Stimulated activated naive CD8-positive, alpha-beta T cell treated with anti-CD3 and anti-CD28 coated beads, Interleukin-15, Interleukin-2, amounts not matched to agents 100 ng/mL and 50 ng/mL, for 24 hours (primary cell): ENCODE measurements at regions not wholly inside any gene's neighbourhood (a gene's known extent, or its start where the extent isn't known, plus 50 kb on each side); places are given as distances from the start of the nearest gene placed in this dataset.

Source experiments
- H3K27ac Mint-ChIP-seq: one replicate; pipeline ENCODE4 v1.8.0; 2021; ENCODE audit warnings: mild to moderate bottlenecking, mixed read lengths
- H3K27me3 Mint-ChIP-seq: one replicate; pipeline ENCODE4 v1.8.0; 2021; ENCODE audit warnings: mixed read lengths
- H3K36me3 Mint-ChIP-seq: one replicate; pipeline ENCODE4 v1.8.0; 2021; ENCODE audit warnings: low read depth, mixed read lengths
- H3K4me1 Mint-ChIP-seq: one replicate; pipeline ENCODE4 v1.8.0; 2021; ENCODE audit warnings: low read depth, mixed read lengths
- H3K4me3 Mint-ChIP-seq: one replicate; pipeline ENCODE4 v1.8.0; 2021; ENCODE audit warnings: mild to moderate bottlenecking, mixed read lengths
- H3K9me3 Mint-ChIP-seq: one replicate; pipeline ENCODE4 v1.8.0; 2021; ENCODE audit warnings: mixed read lengths

DNA sequence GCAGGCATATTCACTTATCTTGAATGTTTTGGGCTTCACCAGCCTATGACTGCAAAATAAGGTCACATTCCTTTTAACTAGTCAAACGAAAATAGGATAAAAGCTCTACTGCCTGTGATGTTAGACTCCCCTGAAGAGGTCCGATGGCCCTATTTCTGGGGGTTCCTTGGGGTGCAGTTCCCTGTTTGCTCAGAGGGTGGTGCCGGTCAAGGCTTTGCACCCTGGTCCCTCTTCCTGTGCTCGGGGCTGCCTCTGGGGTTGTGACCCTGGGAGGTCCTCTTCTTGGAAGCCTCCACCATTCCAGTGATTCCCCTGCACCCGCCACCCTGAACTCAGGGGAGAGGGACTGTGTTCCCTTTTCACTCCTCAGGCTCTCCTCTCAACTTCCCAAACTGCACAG is 86.7 kb upstream of the ANKRD34C start:
- Mint-ChIP-seq H3K27me3 (peaks cover 32% of the 10 kb centered on the region), H3K27ac (no peak overlapping the region), H3K4me1 (no peaks in the 10 kb centered on the region), H3K9me3 (no peaks in the 10 kb centered on the region), H3K4me3 (no peak overlapping the region), H3K36me3 (no peaks in the 10 kb centered on the region)

DNA sequence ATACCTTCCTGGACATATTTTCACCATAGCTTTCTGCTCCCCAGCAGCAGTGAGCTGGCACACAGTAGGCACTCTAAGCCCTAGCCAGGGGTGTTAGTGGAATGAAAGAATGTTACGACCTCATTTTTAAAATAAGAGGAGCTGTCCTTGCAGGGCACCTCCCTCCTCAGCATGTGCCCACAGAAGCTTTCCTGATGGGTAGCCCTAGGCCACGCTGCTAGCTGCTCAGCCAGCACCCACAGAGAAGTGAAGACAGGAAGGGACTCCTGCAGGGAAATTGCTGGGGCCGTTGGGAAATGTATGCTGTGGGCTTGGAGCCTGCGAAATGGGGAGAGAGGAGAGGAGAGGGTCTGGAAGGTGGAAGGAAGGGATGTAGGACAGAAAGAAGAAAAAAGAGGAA is 87.3 kb upstream of the ANKRD34C start:
- Mint-ChIP-seq H3K36me3 (no peaks in the 10 kb centered on the region), H3K27ac (no peak overlapping the region), H3K4me1 (no peaks in the 10 kb centered on the region), H3K9me3 (no peaks in the 10 kb centered on the region), H3K27me3 (peaks cover 27% of the 10 kb centered on the region), H3K4me3 (no peak overlapping the region)

DNA sequence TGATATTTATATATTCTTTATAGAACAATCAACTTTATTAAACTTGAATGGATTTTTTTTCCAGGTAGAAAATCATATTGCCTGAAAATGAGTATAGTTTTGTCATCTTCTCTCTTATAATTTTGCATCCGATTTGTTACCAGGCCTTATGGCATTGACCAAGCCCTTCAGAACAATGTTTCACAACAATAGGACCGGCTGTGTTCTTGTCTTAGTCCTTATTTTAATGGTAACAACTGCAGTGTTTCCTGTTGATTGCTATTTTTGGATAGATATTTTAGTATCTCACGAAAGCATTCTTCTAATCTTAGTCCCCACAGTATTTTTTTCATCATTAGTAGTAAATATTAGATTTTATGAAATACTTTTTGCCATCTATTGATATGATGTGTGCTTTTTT is 88.1 kb upstream of the ANKRD34C start:
- Mint-ChIP-seq H3K4me3 (no peak overlapping the region), H3K27me3 (peaks cover 26% of the 10 kb centered on the region), H3K4me1 (no peaks in the 10 kb centered on the region), H3K36me3 (no peaks in the 10 kb centered on the region), H3K27ac (no peak overlapping the region), H3K9me3 (no peaks in the 10 kb centered on the region)

DNA sequence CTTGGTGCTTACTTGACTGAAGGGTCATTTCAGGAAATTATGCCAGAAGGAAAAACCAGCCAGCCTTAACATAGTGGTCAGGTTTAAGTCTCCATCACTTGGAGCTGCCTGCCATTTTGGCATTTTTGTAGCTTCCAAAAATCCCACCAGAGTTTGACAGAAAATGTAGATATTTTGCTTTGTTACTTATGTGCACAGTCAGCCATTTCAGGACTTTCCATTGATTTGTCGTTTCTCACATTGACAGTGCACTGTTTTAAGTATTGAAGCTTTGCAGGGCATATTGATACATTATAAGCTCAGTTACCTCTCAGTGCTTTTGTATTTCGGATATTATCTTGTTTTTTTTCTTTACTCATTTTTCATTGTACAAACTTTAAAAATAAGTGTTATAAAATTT is 89.0 kb upstream of the ANKRD34C start:
- Mint-ChIP-seq H3K4me3 (no peak overlapping the region), H3K27me3 (peaks cover 23% of the 10 kb centered on the region), H3K4me1 (no peaks in the 10 kb centered on the region), H3K36me3 (no peaks in the 10 kb centered on the region), H3K9me3 (no peaks in the 10 kb centered on the region), H3K27ac (no peak overlapping the region)

DNA sequence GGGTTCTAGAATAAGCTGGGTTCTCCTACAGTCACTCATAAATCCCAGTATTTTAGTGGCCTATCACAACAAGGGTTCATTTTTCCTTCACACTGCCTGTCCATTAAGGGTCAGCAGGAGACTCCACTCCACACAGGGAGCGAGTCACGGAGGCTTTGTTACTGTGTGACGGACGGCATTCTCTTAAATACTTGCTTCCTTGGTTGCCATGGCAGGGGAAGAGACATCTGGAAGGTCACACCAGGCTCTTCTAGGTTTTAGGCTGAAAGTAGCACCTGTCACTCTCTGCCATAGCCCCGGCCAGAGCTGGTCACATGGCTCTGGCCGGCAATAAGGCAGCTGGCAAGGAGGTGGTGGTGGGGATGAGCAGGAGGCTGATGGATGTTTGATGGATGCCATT is 89.4 kb upstream of the ANKRD34C start:
- no peak overlapping the region for H3K27ac Mint-ChIP-seq
- H3K4me1 Mint-ChIP-seq: no peaks in the 10 kb centered on the region
- no peaks in the 10 kb centered on the region for H3K36me3 Mint-ChIP-seq
- no peak overlapping the region for H3K4me3 Mint-ChIP-seq
- no peaks in the 10 kb centered on the region for H3K9me3 Mint-ChIP-seq
- peaks cover 23% of the 10 kb centered on the region for H3K27me3 Mint-ChIP-seq

DNA sequence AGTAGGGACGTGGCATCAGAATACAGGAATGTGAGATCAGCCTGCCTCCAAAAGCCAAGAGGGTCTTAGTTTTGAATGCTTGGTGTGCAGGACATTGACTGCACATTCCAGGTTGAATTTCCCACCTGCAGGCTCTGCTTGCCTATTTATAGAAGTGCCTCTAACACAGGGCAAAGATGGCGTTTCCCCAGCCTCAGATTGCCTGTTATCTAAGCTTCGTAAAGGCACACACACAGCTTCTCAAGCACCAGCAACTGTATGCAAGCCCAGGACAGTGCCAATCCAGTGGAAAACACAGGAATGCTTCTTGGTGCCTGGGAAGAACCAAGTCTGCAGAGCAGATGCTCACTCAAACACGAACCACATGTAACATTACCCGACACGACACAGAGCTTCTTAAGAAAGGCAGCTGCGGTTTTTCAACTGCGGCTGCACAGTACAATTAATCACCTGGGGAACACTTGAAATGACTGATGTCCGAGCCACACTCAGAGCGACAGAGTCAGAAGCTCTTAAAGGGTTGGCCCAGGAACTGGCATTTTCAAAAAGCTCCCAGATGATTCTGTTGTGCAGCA is 90.0 kb upstream of the ANKRD34C start:
- Mint-ChIP-seq H3K27ac (no peak overlapping the region), H3K9me3 (no peaks in the 10 kb centered on the region)

DNA sequence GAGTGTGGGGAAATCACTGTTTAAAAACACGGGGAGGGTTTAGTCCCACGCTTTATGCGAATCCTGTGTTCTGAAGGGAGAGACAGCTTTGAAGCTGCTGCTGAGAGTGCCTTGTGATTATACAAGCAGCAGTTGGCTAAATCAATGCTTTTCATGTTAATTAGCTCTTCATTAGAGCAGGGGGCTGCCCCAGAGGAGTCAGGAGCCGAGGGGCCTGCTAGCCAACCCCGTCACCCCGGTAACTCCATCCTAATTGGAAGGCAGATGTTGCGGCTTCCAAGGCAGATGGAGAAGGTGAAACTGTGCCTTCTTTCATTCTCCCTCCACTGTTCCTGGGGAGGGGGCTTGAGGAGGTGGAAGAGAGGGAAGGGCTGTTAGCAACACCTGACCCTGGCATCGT is 92.4 kb upstream of the ANKRD34C start:
- no peak overlapping the region for H3K27ac Mint-ChIP-seq
- no peak overlapping the region for H3K4me3 Mint-ChIP-seq
- H3K27me3 Mint-ChIP-seq: peaks cover 8% of the 10 kb centered on the region
- H3K9me3 Mint-ChIP-seq: no peaks in the 10 kb centered on the region
- no peaks in the 10 kb centered on the region for H3K36me3 Mint-ChIP-seq
- no peaks in the 10 kb centered on the region for H3K4me1 Mint-ChIP-seq

More for the DNA sequence above, 90.0 kb upstream of the ANKRD34C start:
- Mint-ChIP-seq H3K27me3 (peaks cover 23% of the 10 kb centered on the region), H3K4me3 (no peak overlapping the region), H3K4me1 (no peaks in the 10 kb centered on the region), H3K36me3 (no peaks in the 10 kb centered on the region)

DNA sequence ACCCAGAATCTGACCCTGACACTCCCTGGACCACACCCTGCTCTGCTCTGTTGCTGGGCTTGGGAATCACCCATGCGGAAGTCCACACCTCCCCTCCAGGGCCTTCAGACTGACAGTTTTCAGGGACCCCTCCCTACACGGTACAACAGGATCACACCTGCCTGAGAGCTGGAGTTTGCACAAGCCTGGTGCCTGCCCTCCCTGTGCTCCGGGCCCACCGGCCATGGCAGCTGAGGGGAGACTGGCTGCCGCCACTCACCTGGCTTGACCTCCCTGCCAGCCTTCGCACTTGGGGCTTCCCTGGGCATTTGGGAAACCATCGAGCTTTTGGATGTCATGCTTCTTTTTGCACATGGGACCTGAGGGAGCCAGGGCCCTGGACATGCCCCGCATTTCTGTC is 95.9 kb upstream of the ANKRD34C start:
- peaks cover 10% of the 10 kb centered on the region for H3K27me3 Mint-ChIP-seq
- H3K36me3 Mint-ChIP-seq: no peaks in the 10 kb centered on the region
- no peaks in the 10 kb centered on the region for H3K4me1 Mint-ChIP-seq
- no peaks in the 10 kb centered on the region for H3K9me3 Mint-ChIP-seq
- no peak overlapping the region for H3K4me3 Mint-ChIP-seq
- H3K27ac Mint-ChIP-seq: no peak overlapping the region

DNA sequence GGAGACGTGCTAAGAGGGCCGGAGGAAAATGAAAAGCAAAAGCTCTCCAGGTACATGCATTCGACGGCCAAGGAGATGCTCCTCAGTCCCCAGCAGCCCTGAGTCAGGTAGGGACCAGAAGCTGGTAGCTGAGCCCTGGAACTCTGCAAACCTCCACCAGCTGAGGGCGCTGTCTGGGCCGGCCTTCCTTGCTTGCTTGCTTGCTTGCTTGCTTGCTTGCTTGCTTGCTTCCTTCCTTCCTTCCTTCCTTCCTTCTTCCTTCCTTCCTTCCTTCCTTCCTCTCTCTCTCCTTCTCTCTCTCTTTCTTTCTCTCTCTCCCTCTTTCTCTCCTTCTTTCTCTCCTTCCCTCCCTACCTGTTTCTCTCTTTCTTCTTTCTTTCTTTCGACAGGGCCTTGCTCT is 94.6 kb upstream of the RASGRF1 start:
- no peak overlapping the region for H3K27ac Mint-ChIP-seq
- H3K27me3 Mint-ChIP-seq: peaks cover 10% of the 10 kb centered on the region
- no peak overlapping the region for H3K4me3 Mint-ChIP-seq
- H3K9me3 Mint-ChIP-seq: no peaks in the 10 kb centered on the region
- H3K4me1 Mint-ChIP-seq: no peaks in the 10 kb centered on the region
- H3K36me3 Mint-ChIP-seq: no peaks in the 10 kb centered on the region

DNA sequence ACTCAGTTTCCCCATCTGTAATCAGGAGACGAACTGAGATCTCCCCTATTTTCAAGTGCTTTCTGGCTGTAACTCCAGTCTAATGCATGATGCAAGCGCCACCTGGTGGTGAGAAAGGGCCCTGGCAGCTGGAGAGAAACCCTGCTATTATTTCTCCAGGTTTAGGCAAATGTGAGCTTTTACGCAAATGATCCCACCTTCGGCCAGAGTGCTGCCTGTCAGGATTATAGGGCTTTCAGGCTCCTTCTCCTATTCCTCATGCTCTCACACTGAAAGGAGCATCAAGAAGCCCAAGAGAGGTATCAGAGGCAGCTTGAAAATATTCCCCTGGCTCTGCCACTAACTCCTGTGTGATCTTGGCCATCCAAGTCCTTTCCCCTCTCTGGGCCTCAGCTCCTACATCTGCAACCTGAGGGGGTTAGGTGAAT is 93.9 kb upstream of the RASGRF1 start:
- no peak overlapping the region for H3K27ac Mint-ChIP-seq

DNA sequence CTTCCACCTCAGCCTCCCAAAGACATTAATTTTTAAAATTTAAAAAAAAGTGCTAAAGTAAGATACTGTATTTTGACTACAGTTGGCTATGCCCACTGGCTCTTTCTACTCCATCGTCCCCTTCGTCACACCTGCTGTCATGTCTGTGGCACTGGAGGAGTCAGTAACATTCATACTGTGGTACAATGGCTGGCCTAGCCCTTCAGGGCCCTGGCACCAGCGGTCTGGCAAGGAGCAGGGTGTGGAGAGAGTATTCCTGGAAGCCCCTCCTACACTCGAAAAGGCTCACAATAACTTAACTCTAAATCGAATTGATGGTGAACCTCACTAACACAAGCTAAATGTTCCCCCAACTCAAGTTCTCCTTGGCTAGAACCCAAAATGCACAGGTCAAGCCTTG is 89.7 kb upstream of the RASGRF1 start:
- peaks cover 15% of the 10 kb centered on the region for H3K27me3 Mint-ChIP-seq
- H3K36me3 Mint-ChIP-seq: no peaks in the 10 kb centered on the region
- no peak overlapping the region for H3K4me3 Mint-ChIP-seq
- H3K27ac Mint-ChIP-seq: no peak overlapping the region
- no peaks in the 10 kb centered on the region for H3K4me1 Mint-ChIP-seq
- no peaks in the 10 kb centered on the region for H3K9me3 Mint-ChIP-seq

More for the DNA sequence above, 93.9 kb upstream of the RASGRF1 start:
- Mint-ChIP-seq H3K4me1 (no peaks in the 10 kb centered on the region), H3K36me3 (no peaks in the 10 kb centered on the region), H3K9me3 (no peaks in the 10 kb centered on the region), H3K27me3 (peaks cover 10% of the 10 kb centered on the region), H3K4me3 (no peak overlapping the region)

DNA sequence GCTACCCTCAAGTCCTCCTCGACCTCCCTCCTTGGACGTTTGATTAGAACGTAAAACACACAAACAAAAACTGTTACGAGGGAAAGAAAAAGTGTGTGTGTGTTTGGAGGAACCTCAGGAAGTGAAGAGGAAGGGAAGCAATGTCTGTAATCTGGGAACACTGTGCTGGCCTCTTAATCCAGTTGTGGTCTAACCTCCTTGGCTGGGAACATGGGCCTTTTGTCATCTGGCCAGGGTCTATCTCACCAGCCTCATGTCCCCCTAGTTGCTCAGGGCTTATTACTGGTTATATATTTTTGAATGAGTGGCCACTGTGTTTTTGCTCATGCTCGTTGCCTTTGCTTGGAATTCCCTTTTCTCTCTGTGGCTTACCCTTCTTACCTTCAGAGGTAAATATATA is 89.0 kb upstream of the RASGRF1 start:
- peaks cover 15% of the 10 kb centered on the region for H3K27me3 Mint-ChIP-seq
- H3K27ac Mint-ChIP-seq: no peak overlapping the region
- no peaks in the 10 kb centered on the region for H3K9me3 Mint-ChIP-seq
- H3K4me1 Mint-ChIP-seq: no peaks in the 10 kb centered on the region
- no peaks in the 10 kb centered on the region for H3K36me3 Mint-ChIP-seq
- H3K4me3 Mint-ChIP-seq: no peak overlapping the region

DNA sequence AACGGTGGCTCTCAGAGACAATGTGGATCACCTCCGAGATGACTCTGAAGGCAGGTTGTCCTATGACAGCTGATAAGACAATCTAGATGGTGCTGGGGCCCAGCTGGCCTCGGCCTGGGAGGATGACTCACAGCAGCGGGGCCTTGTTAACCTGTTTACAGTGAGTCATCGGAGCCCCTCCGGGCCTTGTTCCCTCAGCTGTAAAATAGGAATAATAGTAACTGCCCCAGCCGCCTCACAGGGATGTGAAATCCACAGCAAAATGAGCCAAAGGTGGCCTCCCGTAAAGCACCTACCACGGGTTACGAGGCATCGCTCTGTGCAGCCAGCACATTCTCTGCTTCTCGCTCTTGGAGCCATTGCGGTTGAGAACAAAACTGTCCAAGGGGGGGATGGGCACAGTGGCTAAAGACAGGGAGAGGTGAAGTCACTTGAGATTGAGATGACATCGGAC is 88.6 kb upstream of the RASGRF1 start:
- no peaks in the 10 kb centered on the region for H3K4me1 Mint-ChIP-seq
- no peaks in the 10 kb centered on the region for H3K36me3 Mint-ChIP-seq
- H3K27me3 Mint-ChIP-seq: peaks cover 12% of the 10 kb centered on the region
- H3K9me3 Mint-ChIP-seq: no peaks in the 10 kb centered on the region
- H3K4me3 Mint-ChIP-seq: no peak overlapping the region
- H3K27ac Mint-ChIP-seq: no peak overlapping the region

DNA sequence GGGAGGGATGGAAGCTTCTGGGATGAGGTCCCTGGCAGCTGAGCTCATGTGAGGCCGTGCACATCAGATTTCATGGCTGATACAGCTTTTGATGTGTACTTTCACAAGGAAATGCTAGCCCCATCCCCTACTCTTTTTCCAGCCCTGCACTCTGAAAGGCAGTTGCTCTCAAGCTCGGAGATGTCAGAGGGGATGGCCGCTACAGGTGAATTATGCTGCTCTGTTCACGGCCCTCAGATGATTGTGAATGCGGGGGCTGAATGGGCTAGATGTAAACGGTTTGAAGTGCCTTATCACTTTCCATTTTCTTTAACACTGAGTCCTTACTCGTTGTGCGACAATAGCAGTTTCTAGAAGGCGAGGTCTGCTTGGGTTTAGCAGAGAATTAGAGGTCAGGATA is 88.0 kb upstream of the RASGRF1 start:
- no peak overlapping the region for H3K4me3 Mint-ChIP-seq
- no peak overlapping the region for H3K27ac Mint-ChIP-seq
- no peaks in the 10 kb centered on the region for H3K4me1 Mint-ChIP-seq
- H3K36me3 Mint-ChIP-seq: no peaks in the 10 kb centered on the region
- H3K27me3 Mint-ChIP-seq: peaks cover 12% of the 10 kb centered on the region
- H3K9me3 Mint-ChIP-seq: no peaks in the 10 kb centered on the region

DNA sequence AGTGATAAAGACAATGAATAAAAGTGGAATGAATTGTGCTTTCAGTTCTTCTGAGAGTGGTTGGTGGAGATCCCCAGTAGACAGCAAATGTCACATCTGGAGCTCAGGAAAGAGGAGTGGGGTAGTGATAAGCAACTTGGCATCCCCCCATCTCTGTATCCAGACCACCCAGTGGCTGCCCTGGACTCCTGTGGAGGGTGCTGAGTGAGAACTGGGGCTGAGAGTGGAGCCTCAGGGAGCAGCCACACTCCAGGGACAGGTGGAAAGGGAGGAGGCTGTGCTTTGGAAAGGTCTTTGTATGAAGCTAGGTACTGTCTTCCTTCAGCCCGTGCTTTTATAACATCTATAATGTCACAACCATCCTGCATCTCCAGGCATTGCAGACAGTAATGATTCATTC is 85.6 kb upstream of the RASGRF1 start:
- Mint-ChIP-seq H3K9me3 (no peaks in the 10 kb centered on the region), H3K27ac (no peak overlapping the region), H3K4me3 (no peak overlapping the region), H3K4me1 (no peaks in the 10 kb centered on the region), H3K36me3 (no peaks in the 10 kb centered on the region), H3K27me3 (peaks cover 19% of the 10 kb centered on the region)

DNA sequence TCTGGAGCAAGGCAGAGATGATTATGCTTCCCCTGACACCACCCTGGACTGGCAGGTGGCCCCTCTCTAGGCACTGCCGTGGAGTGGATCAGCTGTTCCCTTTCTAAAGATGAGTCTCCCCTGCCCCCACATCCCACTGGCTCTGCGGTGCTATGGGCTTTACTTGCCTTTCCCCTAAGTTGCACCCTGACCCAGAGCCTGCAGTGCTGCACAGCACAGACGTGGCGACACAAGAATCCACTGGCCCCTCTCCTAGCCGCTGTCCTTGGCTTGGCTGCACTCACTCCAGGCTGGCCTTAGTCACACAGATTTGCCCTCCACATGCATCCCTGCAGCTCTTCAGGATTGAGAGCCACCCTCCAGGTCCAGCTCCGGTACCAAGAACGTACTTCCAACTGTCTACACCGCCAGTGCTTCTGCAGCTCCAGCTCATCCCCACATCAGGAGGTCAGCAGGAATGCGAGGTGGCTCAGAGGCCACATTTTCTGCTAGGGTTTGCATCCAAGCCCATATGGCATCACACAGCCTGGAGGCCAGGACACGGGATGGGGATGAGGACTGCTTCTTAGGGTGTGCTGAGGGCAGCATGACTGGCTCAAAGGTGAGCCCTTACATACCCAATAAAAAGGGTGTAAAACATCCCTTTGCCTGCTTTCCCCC is 82.4 kb upstream of the RASGRF1 start:
- H3K4me3 Mint-ChIP-seq: no peak overlapping the region
- H3K27ac Mint-ChIP-seq: no peak overlapping the region

More for the DNA sequence above, 82.4 kb upstream of the RASGRF1 start:
- Mint-ChIP-seq H3K9me3 (no peaks in the 10 kb centered on the region), H3K36me3 (no peaks in the 10 kb centered on the region), H3K4me1 (no peaks in the 10 kb centered on the region), H3K27me3 (peaks cover 27% of the 10 kb centered on the region)
